HG02623 (cell line): ENCODE measurements at regions not wholly inside any gene's neighbourhood (a gene's known extent, or its start where the extent isn't known, plus 50 kb on each side); places are given as distances from the start of the nearest gene placed in this dataset.
"Not testable (repeated sequence)": the region's sequence is repeated elsewhere in the genome, so short reads cannot be mapped to it uniquely, and the experiment has no call there.

Experiments used
- ATAC-seq: cut with Tn5 transposase; IDR thresholded peaks from one replicate; pipeline ENCODE4 v1.9.1; 2021; ENCODE audit warnings: moderate library complexity; ENCODE audit not compliant: unreplicated experiment

DNA sequence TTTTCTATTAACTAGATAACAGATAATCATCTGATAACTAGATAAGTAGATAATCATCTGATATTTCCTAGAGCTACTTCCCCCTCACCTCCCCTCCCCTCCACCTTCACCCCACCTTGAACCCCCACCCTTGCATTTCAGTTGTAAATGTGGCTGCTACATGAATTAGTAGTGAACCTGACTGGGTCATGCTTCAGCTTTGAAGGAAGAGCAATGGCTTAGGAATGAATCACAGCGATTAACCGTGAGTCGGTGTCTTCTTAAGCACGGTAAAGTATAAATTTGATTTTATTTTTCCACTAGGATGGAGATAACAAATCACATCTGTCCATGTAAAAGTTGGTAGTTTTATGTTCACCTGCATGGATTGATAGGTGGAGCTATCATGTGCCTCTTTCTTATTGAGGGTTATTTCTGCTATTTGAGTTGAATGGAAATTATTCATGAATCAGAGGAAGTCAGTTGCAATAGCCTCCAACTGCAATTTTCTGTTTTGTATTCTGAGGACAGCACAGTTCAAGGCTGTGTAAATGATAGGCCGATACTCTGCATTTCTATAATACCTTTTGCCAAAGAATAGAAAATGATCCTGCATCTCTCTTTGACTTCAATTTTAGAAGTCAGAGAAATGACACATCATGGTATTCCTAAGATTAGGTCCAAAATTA lies 235.0 kb downstream of the PTGER3 start:
- ATAC-seq = no peak

DNA sequence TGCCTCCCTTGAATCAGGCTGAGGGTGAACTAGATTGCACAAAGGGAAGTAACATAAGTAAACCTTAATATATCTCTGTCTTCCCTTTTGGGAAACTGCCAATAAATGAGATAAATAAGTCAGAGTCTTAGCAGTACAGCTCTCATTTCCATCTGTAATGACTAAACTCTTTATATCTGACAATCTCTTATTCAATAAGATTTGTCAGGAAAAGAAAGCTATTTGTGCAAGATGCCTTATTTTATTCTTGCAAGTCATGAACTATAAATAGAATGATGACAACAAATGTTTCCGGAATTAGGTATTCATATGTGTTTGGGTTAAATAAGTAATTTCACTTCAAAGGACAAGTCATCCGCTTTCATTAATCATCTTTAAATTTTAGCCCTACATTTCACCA lies 229.2 kb downstream of the PTGER3 start:
- ATAC-seq = no peak

DNA sequence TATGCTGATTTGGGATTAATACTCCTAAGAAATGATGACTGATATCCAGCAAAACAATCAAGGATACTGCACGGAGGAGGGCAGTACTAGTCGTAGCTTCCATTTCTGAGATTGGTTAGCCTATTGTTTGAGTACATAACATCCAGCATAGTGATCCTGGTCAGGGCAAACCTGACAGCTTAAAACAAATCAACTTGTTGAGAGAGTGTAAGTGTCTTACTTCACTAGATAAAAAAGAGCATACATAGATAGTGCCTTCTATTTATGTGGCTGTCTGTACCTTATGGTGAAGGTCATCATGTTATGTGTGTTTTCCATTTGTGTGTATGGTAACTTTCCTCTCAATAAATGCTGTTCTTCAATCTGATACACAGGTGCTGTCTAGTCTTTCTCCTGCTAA lies 228.4 kb downstream of the PTGER3 start:
- no peak for ATAC-seq

DNA sequence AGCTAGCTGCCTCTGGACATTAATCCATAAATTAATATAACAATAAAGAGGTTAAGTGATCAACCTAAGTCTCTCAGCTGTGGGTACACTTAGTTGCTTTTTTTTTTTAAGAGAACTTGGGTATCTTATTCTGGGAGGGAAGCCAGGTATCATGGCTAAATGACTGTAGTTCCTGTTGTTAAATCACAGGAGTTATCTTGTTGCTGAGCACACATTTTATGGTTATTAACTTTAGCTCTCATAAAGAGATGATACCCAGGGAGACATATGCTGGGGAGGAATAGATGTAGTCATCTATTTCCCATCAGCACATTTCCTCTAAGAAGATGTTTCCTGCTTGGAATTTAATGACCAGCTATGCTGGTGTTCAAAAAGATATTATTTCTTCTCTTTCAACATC lies 227.8 kb downstream of the PTGER3 start:
- no peak for ATAC-seq

DNA sequence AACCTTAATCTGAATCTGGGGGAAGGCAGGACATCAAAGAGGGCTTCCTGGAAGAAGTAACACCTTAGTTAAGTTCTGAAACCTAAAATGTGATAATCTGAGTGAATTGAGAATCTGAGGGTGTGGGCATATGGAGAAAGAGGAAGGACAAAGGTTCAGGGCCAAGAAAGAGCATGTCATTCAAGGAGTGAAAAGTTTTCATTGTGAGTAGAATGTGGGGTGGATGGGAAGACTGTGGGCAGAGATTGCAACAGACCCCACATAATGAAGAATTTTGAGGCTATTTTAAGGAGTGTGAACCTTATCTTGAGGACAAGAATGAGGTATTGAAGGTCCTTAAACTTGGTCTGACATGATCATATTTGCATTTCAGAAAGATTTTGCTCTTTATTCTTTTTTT lies 227.2 kb downstream of the PTGER3 start:
- ATAC-seq = no peak

DNA sequence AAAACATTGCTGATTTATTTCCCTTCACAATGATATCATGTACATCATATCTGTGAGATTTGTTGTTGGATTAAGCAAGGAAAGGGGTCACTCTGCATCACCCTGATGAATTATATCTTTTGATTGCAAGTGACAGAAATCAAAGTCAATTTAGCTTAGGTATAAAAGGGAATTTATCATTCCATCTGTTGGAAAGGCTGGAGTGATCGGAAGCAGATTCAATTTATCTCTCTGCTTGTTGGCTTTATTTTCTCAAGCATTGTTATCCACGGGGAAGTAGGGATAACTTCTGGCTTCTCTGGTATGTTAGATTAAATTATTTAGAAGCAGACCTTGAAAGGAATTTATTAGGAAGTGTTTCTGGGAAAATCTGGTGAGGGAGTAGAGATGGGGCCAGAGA lies 226.6 kb downstream of the PTGER3 start:
- ATAC-seq = no peak

DNA sequence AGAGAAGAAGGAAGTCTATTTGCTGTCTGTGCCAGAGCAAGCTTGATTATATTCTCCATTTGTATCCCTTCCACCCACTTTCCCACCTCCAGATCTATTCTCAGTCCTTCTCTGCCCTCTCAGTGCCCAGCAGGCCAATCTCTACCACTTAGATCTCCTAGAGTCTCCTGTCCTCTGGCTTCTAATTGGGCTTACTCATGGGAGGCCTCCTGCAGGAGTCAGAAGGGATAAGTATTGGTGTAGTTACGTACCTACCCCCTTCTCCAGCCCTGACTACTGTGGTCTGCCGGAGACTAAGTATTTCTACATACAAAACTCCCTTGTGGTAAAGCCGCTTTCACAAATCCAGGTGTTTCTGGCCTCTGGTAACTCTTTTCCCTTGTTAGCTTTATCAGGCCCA lies 221.2 kb downstream of the PTGER3 start:
- no peak for ATAC-seq

DNA sequence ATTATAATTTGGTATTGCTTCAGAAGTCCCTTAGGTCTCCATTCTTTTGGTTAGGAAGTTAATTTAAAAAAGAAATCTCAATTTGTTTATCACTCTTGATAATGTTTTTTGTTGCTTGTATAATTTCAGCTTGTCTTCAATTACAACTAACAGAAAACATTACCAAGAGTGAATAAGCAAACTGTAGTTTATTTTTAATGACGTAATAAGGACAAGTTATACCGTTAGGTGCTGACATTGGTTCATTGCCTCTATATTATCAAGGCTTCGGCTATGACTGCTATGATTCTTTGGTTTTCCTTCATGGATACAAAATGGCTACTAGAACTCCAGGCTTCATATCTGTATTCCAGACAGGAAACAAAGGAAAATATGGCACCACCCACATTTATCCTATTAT lies 220.6 kb downstream of the PTGER3 start:
- ATAC-seq = no peak

DNA sequence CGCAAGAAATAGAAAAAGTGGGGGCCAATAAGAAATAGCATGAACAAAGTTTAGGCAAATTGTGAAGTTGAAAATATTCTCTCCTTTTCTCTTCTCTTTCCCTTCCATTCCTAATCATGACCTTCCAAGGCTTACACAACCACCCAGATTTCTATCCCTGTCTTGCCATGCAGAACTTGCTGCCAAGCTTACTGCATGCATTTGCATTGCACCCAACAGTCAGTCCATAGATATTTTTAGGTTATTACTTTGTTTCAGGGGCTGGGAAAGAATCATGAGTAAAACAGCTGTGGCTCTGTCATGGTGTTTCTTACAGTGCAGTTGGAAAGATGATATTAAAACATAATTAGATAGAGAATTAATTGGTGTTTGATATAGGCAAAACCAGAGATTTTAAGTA lies 219.4 kb downstream of the PTGER3 start:
- no peak for ATAC-seq

DNA sequence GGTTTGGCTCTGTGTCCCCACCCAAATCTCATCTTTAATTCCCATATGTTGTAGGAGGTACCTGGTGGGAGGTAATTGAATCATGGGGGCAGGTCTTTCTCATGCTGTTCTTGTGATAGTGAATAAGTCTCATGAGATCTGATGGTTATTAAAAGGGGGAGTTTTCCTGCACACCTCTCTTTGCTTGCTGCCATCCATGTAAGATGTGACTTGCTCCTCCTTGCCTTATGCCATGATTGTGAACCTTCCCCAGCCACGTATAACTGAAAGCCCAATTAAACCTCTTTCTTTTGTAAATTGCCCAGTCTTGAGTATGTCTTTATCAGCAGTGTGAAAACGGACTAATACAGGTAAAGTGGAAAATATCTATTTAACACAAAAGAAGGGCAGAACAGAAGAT lies 213.3 kb downstream of the PTGER3 start:
- ATAC-seq = not testable (repeated sequence)

DNA sequence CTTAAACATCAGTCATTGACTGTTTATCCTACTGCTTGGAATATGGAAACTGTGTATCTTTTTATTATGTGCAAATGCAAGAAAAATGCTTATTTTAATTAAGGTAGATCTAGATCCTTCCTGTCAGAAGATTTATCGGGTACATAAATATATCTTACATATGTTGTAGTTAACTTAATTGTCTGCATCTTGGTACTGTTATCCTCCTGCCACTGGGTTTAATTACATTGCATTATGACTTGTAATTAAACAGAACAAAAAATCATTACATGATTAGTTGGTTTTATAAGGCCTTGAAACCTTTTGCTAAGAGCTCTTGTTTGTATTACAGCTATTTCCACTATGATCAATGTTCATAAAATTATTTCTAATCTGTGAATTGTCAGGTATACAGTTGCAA lies 211.2 kb downstream of the PTGER3 start:
- ATAC-seq = no peak

DNA sequence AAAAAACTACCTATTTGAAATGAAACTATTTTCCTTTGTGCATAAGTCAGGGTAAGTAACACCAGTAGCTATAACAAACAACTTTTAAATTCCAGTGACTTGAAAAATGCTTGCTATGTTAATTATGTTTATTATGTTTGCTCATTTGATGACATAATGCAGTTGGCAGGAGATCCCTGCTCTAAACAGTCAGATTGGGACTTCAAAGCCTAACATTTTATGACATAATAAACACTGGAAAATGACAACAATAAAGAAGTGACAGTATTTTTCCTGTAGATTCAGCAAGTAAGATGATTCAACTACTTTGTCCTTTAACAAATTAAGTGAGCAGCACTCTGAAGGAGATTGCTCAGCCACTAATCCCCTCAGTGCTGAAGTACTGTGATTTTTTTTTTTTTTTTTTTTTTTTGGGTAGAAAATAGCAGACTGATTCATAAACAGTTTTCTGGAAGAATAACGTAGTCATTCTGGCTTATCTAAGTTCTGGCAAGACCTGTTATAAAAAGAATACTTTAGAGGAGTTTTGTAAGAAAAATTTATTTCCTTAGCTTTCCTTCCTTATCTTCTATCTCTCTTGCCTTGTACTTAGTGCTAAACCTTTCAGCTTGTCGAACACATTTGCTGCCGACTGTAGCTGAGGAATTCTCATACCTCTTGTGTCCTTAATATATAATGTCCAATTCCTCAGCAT lies 207.2 kb downstream of the PTGER3 start:
- no peak for ATAC-seq

DNA sequence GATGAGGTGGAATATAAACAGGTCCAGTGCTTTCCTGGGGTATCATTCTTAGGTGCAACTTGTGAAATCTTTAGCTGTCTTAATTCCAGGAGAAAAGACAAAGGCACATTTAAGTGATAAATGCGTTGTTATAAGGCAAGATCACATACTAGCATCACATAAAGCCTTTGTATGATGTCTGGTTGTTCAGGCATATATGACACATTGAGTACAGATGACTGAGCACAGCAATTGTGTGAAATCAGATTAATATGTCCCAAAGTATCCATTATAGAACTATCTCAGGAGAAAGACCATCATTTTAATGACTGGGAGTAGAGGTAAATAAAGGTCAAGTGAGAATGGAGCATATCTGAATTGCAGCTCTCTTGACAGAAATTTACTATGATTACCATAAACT lies 205.1 kb downstream of the PTGER3 start:
- no peak for ATAC-seq

DNA sequence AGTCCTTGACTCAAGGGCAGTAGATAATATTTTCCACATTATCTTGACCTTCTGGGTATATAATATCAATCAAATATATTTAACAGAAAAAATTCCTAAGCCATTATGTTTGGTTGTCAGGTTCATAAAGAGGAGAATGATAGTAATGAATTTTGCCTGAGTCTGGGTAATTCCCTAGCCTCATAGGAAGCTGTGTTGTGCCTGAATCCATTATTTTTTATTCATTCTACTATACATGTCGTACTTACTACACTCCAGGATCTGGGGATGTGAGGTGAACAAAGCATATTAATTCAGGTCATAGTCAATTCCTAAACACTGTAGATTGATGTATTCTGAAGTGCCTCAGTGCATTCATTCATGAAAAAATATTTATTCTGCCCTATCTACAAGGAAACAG lies 204.2 kb downstream of the PTGER3 start:
- no peak for ATAC-seq

DNA sequence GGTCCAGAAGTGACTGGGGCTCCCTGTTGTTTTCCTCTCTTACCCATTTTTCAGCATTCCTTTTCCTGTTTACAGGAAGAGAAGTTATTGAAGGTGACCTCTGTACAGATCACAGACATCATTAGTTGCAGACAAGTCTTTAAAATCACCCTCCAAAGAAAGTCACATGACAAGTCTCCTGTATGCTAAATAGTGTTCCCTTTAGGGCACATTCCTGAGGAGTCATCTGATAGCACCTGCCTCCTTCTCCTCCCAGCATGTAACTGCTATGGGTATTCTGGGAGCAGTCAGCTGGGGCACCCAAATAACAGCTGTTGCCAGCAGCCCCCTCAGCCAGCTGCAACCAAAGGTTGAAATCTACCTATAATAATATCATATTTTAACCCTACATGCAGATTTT lies 200.6 kb downstream of the PTGER3 start:
- no peak for ATAC-seq

DNA sequence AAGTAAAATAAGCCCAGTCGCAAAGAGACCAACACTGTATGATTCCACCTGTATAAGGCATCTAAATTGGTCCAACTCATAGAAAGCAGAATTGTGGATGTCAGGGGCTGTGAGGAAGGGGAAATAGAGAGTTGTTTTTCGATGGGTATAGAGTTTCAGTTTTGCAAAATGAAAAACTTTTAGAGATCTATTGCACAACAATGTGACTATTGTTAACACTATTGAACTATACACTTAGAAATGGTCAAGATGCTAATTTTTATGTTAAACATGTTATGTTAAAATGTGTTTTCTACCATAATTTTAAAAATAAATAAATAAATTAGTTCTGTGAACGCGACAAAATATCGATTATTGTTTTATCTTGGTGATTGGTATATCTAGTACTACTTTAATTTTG lies 192.4 kb downstream of the PTGER3 start:
- ATAC-seq = no peak

DNA sequence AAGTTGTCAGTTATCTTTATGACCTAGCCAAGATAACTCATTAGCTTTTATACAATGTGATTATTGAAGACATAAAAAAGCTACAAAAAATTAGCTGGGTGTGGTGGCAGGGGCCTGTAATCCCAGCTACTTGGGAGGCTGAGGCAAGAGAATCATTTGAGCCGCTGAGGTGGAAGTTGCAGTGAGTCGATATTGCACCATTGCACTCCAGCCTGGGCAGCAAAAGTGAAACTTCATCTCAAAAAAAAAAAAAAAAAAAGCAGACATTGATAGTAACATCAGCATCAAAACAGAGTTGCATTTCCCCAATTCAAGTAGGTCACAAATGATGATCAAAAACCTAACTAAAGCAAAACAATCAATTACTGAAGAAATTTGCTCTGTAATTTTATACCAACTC lies 191.4 kb downstream of the PTGER3 start:
- ATAC-seq = no peak

DNA sequence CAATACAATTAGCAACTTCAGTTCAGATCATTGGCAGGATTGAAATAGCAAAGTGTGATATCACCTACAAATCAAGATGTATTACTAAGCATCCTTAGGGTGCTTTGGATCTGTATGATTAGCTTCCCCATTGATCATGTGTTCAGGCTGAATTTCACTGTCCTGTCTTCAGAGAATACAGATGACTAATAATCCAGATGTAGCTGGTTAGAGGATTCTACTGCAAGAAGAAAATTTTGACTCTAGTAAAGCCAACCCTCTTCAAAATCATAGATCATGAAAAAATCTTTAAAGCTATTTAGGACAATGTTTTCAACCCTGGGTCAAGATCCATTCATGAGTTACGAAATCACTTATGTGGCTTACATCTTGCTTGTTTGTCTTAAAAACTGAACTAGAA lies 184.4 kb downstream of the PTGER3 start:
- no peak for ATAC-seq

DNA sequence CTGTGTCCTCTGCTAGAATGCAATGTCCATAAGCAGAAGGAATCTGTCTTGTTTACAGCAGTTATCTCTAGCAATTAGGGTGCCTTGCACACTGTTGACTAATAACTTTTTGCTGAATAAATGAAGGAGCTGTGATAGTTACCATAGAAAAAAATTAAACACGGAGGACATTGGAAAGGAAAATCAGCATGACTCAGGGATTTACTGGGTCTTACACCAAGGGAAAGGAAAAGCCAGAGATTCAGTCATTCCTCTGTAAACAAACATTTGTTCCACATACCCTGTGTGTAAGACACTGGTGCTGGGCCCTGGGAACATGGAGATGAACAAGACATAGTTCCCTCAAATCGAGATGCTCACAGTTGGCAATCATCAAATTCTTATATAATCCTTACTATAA lies 183.3 kb downstream of the PTGER3 start:
- ATAC-seq = no peak

DNA sequence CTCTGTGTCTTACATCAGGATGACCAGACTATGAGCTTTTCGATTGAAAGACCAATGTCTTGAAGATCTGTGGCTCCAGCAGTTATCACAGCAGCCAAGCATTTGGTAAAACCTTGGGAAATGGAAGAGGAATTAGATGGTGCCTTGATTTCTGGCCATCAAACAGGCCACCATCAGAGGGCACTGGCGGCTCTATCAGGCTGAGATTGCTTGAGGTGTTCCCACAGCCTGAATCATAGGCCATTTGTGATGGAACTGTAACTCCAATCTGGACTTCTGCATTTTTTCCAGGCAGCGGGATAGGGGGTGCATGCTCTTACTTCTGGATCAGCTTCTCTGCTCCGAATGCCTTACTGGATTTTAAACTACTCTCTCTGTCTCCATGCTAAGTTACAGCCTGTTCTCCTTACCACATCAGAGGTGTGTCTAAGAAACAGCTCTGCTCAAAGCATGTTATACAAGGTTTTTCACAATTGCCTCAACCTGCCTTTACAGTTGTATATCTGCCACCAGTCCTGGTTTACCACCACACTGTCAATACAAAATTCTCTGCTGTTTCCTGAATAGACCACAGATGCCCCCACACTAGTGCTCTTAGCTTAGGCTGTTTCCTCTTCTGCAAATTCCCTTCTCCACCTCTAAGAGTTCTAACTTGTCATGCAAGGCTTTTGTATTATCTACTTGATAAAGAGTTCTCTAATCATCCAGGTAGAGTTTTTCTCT lies 180.9 kb downstream of the PTGER3 start:
- no peak for ATAC-seq

DNA sequence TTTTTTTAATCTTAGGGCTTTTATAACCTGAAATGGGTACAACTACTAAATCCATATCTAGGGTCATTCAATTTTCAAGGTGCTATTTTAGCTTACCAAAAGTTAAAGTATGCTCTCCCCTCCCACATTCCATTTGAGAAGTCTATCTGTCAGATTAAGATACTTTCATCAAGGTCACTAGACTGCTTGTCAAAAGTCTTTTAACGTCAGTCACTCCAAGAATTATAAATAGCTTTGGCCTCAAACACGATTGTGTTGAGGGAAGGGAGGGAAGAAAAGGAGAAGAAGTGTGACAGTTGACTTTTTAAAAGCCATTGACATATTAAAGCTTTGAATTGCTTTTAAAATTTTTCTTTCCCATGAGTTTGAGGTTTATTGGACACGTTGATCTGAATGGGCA lies 175.8 kb downstream of the PTGER3 start:
- ATAC-seq = no peak

DNA sequence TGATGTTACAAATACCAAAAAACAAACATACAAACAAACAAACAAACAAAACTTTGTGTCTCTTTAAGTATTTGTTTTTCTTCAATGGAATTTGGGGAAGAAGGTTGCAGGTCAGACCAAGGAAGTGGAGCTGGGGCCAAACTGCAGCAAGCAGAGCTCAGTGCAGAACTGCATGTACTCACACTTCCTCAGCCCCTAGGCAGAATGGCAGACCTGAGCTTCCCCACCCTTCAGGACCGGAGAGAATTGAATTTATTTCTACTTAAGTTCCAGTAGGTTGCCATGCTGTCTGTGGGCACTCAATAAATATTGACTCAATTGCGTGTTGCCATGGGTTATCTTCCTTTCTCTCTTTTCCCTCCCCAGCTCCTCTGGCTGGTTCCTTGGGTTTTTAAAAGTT lies 173.6 kb downstream of the PTGER3 start:
- no peak for ATAC-seq
